ENCODE measurements at regions not wholly inside any gene's neighbourhood (a gene's known extent, or its start where the extent isn't known, plus 50 kb on each side); places are given as distances from the start of the nearest gene placed in this dataset.
A peak's percentile ranks its signal among the peaks of the same experiment; 100 is the strongest.

GRCh38 chrX:39816871-39817731, 280.7 kb downstream of the BCOR start:
- no peaks in the 10 kb centered on the region for H3K27me3 Mint-ChIP-seq
- no peaks in the 10 kb centered on the region for H3K36me3 Mint-ChIP-seq (ENCODE audit: low read depth)
- peak overlapping the region; percentile 68 for H3K4me3 Mint-ChIP-seq
- intact Hi-C loops (cut with micrococcal nuclease) = loop anchor here (1.0 to 5.0 kb wide), 5 partner anchors 38 to 355 kb away; partner anchors contain the start of gene BCOR
- H3K4me1 Mint-ChIP-seq = peaks cover 30% of the 10 kb centered on the region
- no peaks in the 10 kb centered on the region for H3K9me3 Mint-ChIP-seq
- peak; percentile 68 for DNase-seq
- peak overlapping the region; percentile 90 for H3K27ac Mint-ChIP-seq

- Mint-ChIP-seq H3K27me3 (peaks cover under 1% of the 10 kb centered on the region), H3K4me3 (no peak overlapping the region), H3K4me1 (peaks cover 30% of the 10 kb centered on the region), H3K36me3 (ENCODE audit: low read depth) (no peaks in the 10 kb centered on the region), H3K27ac (no peak overlapping the region), H3K9me3 (no peaks in the 10 kb centered on the region)
- intact Hi-C loops (cut with micrococcal nuclease) = loop anchor here (1.0 to 5.0 kb wide), 6 partner anchors 37 to 354 kb away; partner anchors contain the start of gene BCOR
- DNase-seq = no peak
Observed at GRCh38 chrX:39817754-39818470, 279.8 kb downstream of the BCOR start.

GRCh38 chrX:39818750-39819149, 279.0 kb downstream of the BCOR start:
- Mint-ChIP-seq H3K9me3 (no peaks in the 10 kb centered on the region), H3K4me1 (peaks cover 31% of the 10 kb centered on the region), H3K27ac (no peak overlapping the region), H3K36me3 (ENCODE audit: low read depth) (no peaks in the 10 kb centered on the region), H3K27me3 (peaks cover 5% of the 10 kb centered on the region), H3K4me3 (no peak overlapping the region)
- intact Hi-C loops (cut with micrococcal nuclease) = loop anchor here (1.0 to 5.0 kb wide), 4 partner anchors 84 to 354 kb away; partner anchors contain the start of gene BCOR
- no peak for DNase-seq

GRCh38 chrX:39819921-39820849, 277.6 kb downstream of the BCOR start:
- Mint-ChIP-seq H3K27me3 (peaks cover 5% of the 10 kb centered on the region), H3K27ac (peak overlapping the region; percentile 51), H3K4me3 (peak overlapping the region; percentile 49), H3K9me3 (no peaks in the 10 kb centered on the region), H3K4me1 (peaks cover 32% of the 10 kb centered on the region), H3K36me3 (ENCODE audit: low read depth) (no peaks in the 10 kb centered on the region)
- no peak for DNase-seq
- intact Hi-C loops (cut with micrococcal nuclease) = loop anchor here (5.0 kb wide), 3 partner anchors 82 to 352 kb away; partner anchors contain the start of gene BCOR

- Mint-ChIP-seq H3K4me3 (peak overlapping the region; percentile 49), H3K9me3 (no peaks in the 10 kb centered on the region), H3K4me1 (peaks cover 24% of the 10 kb centered on the region), H3K36me3 (ENCODE audit: low read depth) (no peaks in the 10 kb centered on the region), H3K27me3 (peaks cover 5% of the 10 kb centered on the region), H3K27ac (no peak overlapping the region)
- DNase-seq = peak; percentile 61
- intact Hi-C loops (cut with micrococcal nuclease) = no loop called here
Observed at GRCh38 chrX:39820938-39821708, 276.6 kb downstream of the BCOR start.

GRCh38 chrX:39821709-39822095, 276.1 kb downstream of the BCOR start:
- peak overlapping the region; percentile 23 for H3K4me3 Mint-ChIP-seq
- H3K27me3 Mint-ChIP-seq = peaks cover 5% of the 10 kb centered on the region
- H3K9me3 Mint-ChIP-seq = no peaks in the 10 kb centered on the region
- peaks cover 18% of the 10 kb centered on the region for H3K4me1 Mint-ChIP-seq
- DNase-seq = no peak
- no peak overlapping the region for H3K27ac Mint-ChIP-seq
- no peaks in the 10 kb centered on the region for H3K36me3 Mint-ChIP-seq (ENCODE audit: low read depth)
- intact Hi-C loops (cut with micrococcal nuclease) = no loop called here

GRCh38 chrX:39822133-39822748, 275.5 kb downstream of the BCOR start:
- no peak for DNase-seq
- Mint-ChIP-seq H3K27me3 (peaks cover 5% of the 10 kb centered on the region), H3K36me3 (ENCODE audit: low read depth) (no peaks in the 10 kb centered on the region), H3K9me3 (no peaks in the 10 kb centered on the region), H3K27ac (no peak overlapping the region), H3K4me1 (peaks cover 13% of the 10 kb centered on the region), H3K4me3 (no peak overlapping the region)
- intact Hi-C loops (cut with micrococcal nuclease) = no loop called here

GRCh38 chrX:39823424-39823823, 274.3 kb downstream of the BCOR start:
- Mint-ChIP-seq H3K27me3 (peaks cover 5% of the 10 kb centered on the region), H3K4me1 (peaks cover 5% of the 10 kb centered on the region)
- intact Hi-C loops (cut with micrococcal nuclease) = no loop called here

GRCh38 chrX:39823854-39824253, 273.9 kb downstream of the BCOR start:
- H3K36me3 Mint-ChIP-seq (ENCODE audit: low read depth) = no peaks in the 10 kb centered on the region
- H3K4me1 Mint-ChIP-seq = peaks cover 5% of the 10 kb centered on the region
- no peak overlapping the region for H3K4me3 Mint-ChIP-seq
- H3K27me3 Mint-ChIP-seq = peaks cover 5% of the 10 kb centered on the region
- H3K27ac Mint-ChIP-seq = peak overlapping the region; percentile 12
- DNase-seq = no peak
- intact Hi-C loops (cut with micrococcal nuclease) = no loop called here
- no peaks in the 10 kb centered on the region for H3K9me3 Mint-ChIP-seq

More at GRCh38 chrX:39823424-39823823, 274.3 kb downstream of the BCOR start:
- no peak for DNase-seq
- no peak overlapping the region for H3K27ac Mint-ChIP-seq
- H3K9me3 Mint-ChIP-seq = no peaks in the 10 kb centered on the region
- no peak overlapping the region for H3K4me3 Mint-ChIP-seq
- H3K36me3 Mint-ChIP-seq (ENCODE audit: low read depth) = no peaks in the 10 kb centered on the region

GRCh38 chrX:39826813-39827543, 270.8 kb downstream of the BCOR start:
- H3K27ac Mint-ChIP-seq = no peak overlapping the region
- no peaks in the 10 kb centered on the region for H3K36me3 Mint-ChIP-seq (ENCODE audit: low read depth)
- peaks cover 5% of the 10 kb centered on the region for H3K27me3 Mint-ChIP-seq
- H3K4me1 Mint-ChIP-seq = peaks cover 5% of the 10 kb centered on the region
- H3K9me3 Mint-ChIP-seq = no peaks in the 10 kb centered on the region
- intact Hi-C loops (cut with micrococcal nuclease) = no loop called here
- no peak overlapping the region for H3K4me3 Mint-ChIP-seq
- no peak for DNase-seq

GRCh38 chrX:39827951-39828350, 269.8 kb downstream of the BCOR start:
- no peak overlapping the region for H3K27ac Mint-ChIP-seq
- no peak for DNase-seq
- H3K4me1 Mint-ChIP-seq = peaks cover 5% of the 10 kb centered on the region
- no peak overlapping the region for H3K4me3 Mint-ChIP-seq
- H3K27me3 Mint-ChIP-seq = peaks cover 4% of the 10 kb centered on the region
- H3K9me3 Mint-ChIP-seq = no peaks in the 10 kb centered on the region
- intact Hi-C loops (cut with micrococcal nuclease) = no loop called here
- H3K36me3 Mint-ChIP-seq (ENCODE audit: low read depth) = no peaks in the 10 kb centered on the region

GRCh38 chrX:39828971-39829370, 268.8 kb downstream of the BCOR start:
- no peaks in the 10 kb centered on the region for H3K36me3 Mint-ChIP-seq (ENCODE audit: low read depth)
- no peak for DNase-seq
- H3K27me3 Mint-ChIP-seq = no peaks in the 10 kb centered on the region
- H3K4me3 Mint-ChIP-seq = no peak overlapping the region
- intact Hi-C loops (cut with micrococcal nuclease) = no loop called here
- peaks cover 2% of the 10 kb centered on the region for H3K4me1 Mint-ChIP-seq
- H3K27ac Mint-ChIP-seq = no peak overlapping the region
- H3K9me3 Mint-ChIP-seq = no peaks in the 10 kb centered on the region
